ENCODE measurements at regions not wholly inside any gene's neighbourhood (a gene's known extent, or its start where the extent isn't known, plus 50 kb on each side); places are given as distances from the start of the nearest gene placed in this dataset.

GRCh38 chr6:122026582-122027369 lies 372.7 kb upstream of the HSF2 start:
- intact Hi-C loops (cut with DNase I) = loop anchor here in 4 of 10 donors (5.0 to 10.0 kb wide), 4 partner anchors 156 to 182 kb away; no protein-coding TSS in a partner anchor
- Histone ChIP-seq H3K4me3 (no peak overlapping the region), H3K9me3 (no peaks in the 10 kb centered on the region), H3K27ac (no peak overlapping the region), H3K36me3 (no peaks in the 10 kb centered on the region), H3K27me3 (no peaks in the 10 kb centered on the region), H3K4me1 (peaks cover 0 to 3% (median 0%) of the 10 kb centered on the region in 9 donors)
- DNase-seq (no peak), ATAC-seq (no peak)
- WGBS, 2 donors = 66 to 87% methylated on average over 3 of the region's 3 CpGs
- TF ChIP-seq CTCF (IDR thresholded peaks at IDR 0.05) = no peak

GRCh38 chr6:122028933-122029522 lies 370.4 kb upstream of the HSF2 start:
- Histone ChIP-seq H3K4me3 (no peak overlapping the region), H3K9me3 (no peaks in the 10 kb centered on the region), H3K27ac (no peak overlapping the region), H3K36me3 (no peaks in the 10 kb centered on the region), H3K4me1 (peaks cover 0 to 9% (median 0%) of the 10 kb centered on the region in 9 donors), H3K27me3 (no peaks in the 10 kb centered on the region)
- 77 to 86% methylated on average over 5 of the region's 5 CpGs for WGBS, 2 donors
- DNase-seq = no peak
- no peak for TF ChIP-seq CTCF (IDR thresholded peaks at IDR 0.05)
- ATAC-seq = no peak
- intact Hi-C loops (cut with DNase I) = loop anchor here in 4 of 10 donors (5.0 to 10.0 kb wide), 4 partner anchors 153 to 184 kb away; no protein-coding TSS in a partner anchor

- 0% methylated on average over 1 of the region's 1 CpG for WGBS, 2 donors
- Histone ChIP-seq H3K9me3 (no peaks in the 10 kb centered on the region), H3K27ac (peak overlapping the region in 2 of 10 donors; percentile 19 to 35), H3K4me1 (peaks cover 0 to 9% (median 0%) of the 10 kb centered on the region in 9 donors), H3K36me3 (no peaks in the 10 kb centered on the region), H3K4me3 (no peak overlapping the region), H3K27me3 (no peaks in the 10 kb centered on the region)
- ATAC-seq (peak; percentile 70 to 91 (median 86)), DNase-seq (no peak)
- intact Hi-C loops (cut with DNase I) = loop anchor here (1.0 to 10.0 kb wide), 11 partner anchors 149 to 719 kb away; partner anchors contain the start of gene GJA1 (in 1 of the 10)
- TF ChIP-seq CTCF (IDR thresholded peaks at IDR 0.05) = peak; percentile 20 to 80 (median 65)
Observed at GRCh38 chr6:122033564-122034181, 365.8 kb upstream of the HSF2 start.

- Histone ChIP-seq H3K4me3 (no peak overlapping the region), H3K4me1 (peaks cover 0 to 9% (median 0%) of the 10 kb centered on the region in 9 donors), H3K27ac (no peak overlapping the region), H3K9me3 (peaks cover 0 to 6% (median 0%) of the 10 kb centered on the region in 11 donors), H3K27me3 (no peaks in the 10 kb centered on the region), H3K36me3 (no peaks in the 10 kb centered on the region)
- WGBS, 2 donors = 69 to 75% methylated on average over 2 of the region's 2 CpGs
- intact Hi-C loops (cut with DNase I) = loop anchor here in 5 of 10 donors (5.0 to 10.0 kb wide), 6 partner anchors 150 to 720 kb away; partner anchors contain the start of gene GJA1 (in 1 of the 5)
- DNase-seq = no peak
- no peak for TF ChIP-seq CTCF (IDR thresholded peaks at IDR 0.05)
- ATAC-seq = no peak
Observed at GRCh38 chr6:122035173-122035572, 364.3 kb upstream of the HSF2 start.

Measured in heart right ventricle (tissue), 16 donors.